ENCODE measurements at regions not wholly inside any gene's neighbourhood (a gene's known extent, or its start where the extent isn't known, plus 50 kb on each side); places are given as distances from the start of the nearest gene placed in this dataset.

DNA sequence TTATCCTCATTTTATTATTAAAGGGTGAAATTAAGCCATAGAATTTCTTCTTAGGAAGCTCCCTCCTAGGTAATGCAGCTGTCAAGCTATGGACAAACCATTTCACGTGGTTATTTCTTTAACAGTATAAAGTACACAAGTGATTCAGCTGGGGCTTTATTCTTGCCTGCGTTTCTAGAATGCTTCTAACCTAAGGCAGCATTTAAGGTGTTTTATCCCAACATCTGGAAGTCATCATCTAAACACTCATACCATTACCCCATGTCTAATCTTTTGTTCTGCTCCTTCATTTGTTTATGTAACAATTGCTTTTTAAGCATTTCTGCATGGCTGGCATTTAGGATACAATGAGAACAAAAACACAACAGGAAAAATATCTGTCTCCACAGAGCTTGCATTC is 829.2 kb upstream of the ADAMTS5 start:
- DNase-seq (ENCODE audit: low spot score) = no peak
- H3K36me3 ChIP-seq = no peaks in the 10 kb centered on the region
- H3K9me3 ChIP-seq = no peaks in the 10 kb centered on the region
- H3K27ac ChIP-seq = no peak overlapping the region
- TF ChIP-seq, protein P1, sequence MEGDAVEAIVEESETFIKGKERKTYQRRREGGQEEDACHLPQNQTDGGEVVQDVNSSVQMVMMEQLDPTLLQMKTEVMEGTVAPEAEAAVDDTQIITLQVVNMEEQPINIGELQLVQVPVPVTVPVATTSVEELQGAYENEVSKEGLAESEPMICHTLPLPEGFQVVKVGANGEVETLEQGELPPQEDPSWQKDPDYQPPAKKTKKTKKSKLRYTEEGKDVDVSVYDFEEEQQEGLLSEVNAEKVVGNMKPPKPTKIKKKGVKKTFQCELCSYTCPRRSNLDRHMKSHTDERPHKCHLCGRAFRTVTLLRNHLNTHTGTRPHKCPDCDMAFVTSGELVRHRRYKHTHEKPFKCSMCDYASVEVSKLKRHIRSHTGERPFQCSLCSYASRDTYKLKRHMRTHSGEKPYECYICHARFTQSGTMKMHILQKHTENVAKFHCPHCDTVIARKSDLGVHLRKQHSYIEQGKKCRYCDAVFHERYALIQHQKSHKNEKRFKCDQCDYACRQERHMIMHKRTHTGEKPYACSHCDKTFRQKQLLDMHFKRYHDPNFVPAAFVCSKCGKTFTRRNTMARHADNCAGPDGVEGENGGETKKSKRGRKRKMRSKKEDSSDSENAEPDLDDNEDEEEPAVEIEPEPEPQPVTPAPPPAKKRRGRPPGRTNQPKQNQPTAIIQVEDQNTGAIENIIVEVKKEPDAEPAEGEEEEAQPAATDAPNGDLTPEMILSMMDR (IDR thresholded peaks at IDR 0.05) = no peak
- H3K27me3 ChIP-seq = no peaks in the 10 kb centered on the region
- H3K4me3 ChIP-seq = no peak overlapping the region
- H3K4me1 ChIP-seq = no peaks in the 10 kb centered on the region

DNA sequence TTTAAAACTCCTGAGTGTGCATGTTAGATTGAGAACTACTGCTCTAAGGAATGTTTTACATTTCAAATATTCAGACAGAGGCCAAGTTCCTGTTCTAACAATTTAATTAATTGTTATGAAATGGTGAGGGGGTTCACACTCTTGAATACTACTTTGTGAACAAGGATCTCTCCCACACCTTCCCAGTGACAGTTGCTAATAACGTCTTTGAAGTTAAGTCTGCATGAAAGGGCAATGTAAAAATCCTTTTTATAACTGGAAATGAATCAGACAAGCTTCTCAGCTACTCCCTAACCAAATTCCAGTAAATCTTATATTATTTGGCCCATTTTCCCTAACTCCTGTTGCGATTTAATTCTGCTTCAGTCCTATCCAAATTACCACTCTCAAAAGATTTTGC is 828.5 kb upstream of the ADAMTS5 start:
- H3K4me3 ChIP-seq = no peak overlapping the region
- DNase-seq (ENCODE audit: low spot score) = no peak
- H3K9me3 ChIP-seq = no peaks in the 10 kb centered on the region
- TF ChIP-seq, protein P1 (IDR thresholded peaks at IDR 0.05) = no peak
- H3K36me3 ChIP-seq = no peaks in the 10 kb centered on the region
- H3K4me1 ChIP-seq = no peaks in the 10 kb centered on the region
- H3K27ac ChIP-seq = no peak overlapping the region
- no peaks in the 10 kb centered on the region for H3K27me3 ChIP-seq

DNA sequence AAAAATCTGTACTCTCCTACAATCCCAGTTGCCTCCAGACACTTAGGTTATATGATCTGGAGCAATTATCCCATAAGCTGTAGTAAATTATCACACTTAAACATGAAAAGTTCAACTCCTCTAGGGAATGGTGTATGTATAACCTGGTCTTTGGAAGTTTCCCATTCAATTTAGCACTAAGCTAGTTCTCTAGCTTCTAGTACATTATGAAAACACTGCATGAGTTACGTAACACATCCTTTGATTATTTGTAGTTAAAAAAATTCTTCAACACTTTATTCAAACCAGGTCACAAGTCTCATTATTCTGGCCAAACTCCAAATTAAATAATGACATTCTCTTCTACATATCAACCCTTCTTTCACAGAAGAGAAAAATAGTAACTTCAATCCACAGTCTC is 827.0 kb upstream of the ADAMTS5 start:
- TF ChIP-seq, protein P1 (IDR thresholded peaks at IDR 0.05) = no peak
- H3K4me1 ChIP-seq = no peaks in the 10 kb centered on the region
- peaks cover 0 to 4% of the 10 kb centered on the region in 2 donors for H3K9me3 ChIP-seq
- H3K27me3 ChIP-seq = no peaks in the 10 kb centered on the region
- H3K36me3 ChIP-seq = no peaks in the 10 kb centered on the region
- no peak overlapping the region for H3K27ac ChIP-seq
- no peak for DNase-seq (ENCODE audit: low spot score)
- no peak overlapping the region for H3K4me3 ChIP-seq

DNA sequence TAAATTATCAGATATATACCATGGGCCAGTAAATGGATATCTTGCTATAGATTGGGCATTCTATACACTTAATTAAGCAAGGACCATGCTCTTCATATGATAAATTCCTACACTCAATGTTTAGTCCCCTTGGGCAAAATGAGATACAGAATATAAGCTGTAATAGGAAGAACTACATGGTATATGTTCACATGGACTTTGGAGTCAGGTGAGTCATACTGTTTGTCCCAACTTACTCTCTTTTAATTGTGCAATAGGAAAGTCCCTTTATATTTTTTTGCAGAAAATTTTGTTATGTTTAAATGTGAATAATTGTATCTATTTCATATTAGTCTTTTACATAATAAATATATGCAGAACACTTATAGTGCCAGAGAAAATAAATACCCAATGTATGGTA is 820.2 kb upstream of the ADAMTS5 start:
- H3K27ac ChIP-seq = no peak overlapping the region
- H3K9me3 ChIP-seq = peaks cover 0 to 5% of the 10 kb centered on the region in 2 donors
- no peaks in the 10 kb centered on the region for H3K4me1 ChIP-seq
- no peaks in the 10 kb centered on the region for H3K27me3 ChIP-seq
- TF ChIP-seq, protein P1 (IDR thresholded peaks at IDR 0.05) = no peak
- DNase-seq (ENCODE audit: low spot score) = no peak
- no peak overlapping the region for H3K4me3 ChIP-seq
- no peaks in the 10 kb centered on the region for H3K36me3 ChIP-seq

DNA sequence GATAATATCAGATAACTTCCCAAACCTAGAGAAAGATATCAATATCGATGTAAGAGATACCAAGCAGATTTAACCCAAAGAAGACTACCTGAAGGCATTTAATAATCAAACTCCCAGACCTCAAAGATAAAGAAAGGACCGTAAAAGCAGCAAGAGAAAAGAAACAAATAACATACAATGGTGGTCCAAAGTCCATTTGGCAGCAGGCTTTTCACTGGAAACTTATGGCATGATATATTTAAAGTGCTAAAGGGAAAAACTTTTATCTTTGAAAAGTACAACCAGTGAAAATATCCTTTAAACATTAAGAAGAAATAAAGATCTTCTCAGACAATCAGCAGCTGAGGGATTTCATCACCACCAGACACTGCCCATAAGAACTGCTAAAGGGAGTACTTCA is 812.7 kb upstream of the ADAMTS5 start:
- no peak overlapping the region for H3K4me3 ChIP-seq
- H3K27ac ChIP-seq = no peak overlapping the region
- no peaks in the 10 kb centered on the region for H3K9me3 ChIP-seq
- H3K36me3 ChIP-seq = no peaks in the 10 kb centered on the region
- no peaks in the 10 kb centered on the region for H3K4me1 ChIP-seq
- TF ChIP-seq, protein P1 (IDR thresholded peaks at IDR 0.05) = no peak
- no peaks in the 10 kb centered on the region for H3K27me3 ChIP-seq
- no peak for DNase-seq (ENCODE audit: low spot score)

DNA sequence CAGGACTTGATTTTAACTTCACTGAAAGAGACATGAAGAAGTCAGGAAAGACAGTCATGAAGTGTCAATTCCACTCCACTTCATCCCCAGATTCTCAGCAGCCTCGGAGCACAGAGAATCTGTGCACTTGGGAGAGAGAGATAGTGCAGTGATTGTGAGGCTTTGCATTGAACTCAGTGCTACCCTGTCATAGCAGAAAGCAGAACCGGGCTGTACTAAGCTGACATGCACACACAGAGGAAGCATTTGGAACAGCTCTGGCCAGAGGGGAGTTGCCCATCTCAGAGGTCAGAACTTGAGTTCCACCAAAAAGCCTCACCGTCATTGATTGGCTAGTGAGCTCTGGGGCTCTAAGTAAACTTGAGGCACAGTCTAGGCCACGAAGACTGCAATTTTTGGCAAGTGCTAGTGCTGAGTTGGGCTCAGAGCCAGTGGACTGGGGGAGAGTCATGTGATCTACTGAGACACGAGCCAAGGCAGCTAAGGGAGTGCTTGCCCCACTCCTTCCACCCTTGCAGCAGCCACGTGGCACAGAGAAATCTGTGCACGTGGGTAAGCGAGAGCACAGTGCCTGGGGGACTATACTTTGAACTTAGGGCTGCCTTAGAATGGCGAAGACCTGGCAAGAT is 810.2 kb upstream of the ADAMTS5 start:
- no peak overlapping the region for H3K27ac ChIP-seq
- H3K9me3 ChIP-seq = no peaks in the 10 kb centered on the region
- H3K36me3 ChIP-seq = no peaks in the 10 kb centered on the region
- no peaks in the 10 kb centered on the region for H3K4me1 ChIP-seq
- H3K4me3 ChIP-seq = no peak overlapping the region
- TF ChIP-seq, protein P1 (IDR thresholded peaks at IDR 0.05) = no peak
- DNase-seq (ENCODE audit: low spot score) = no peak
- no peaks in the 10 kb centered on the region for H3K27me3 ChIP-seq
